MM.1S (cell line): ENCODE measurements at regions not wholly inside any gene's neighbourhood (a gene's known extent, or its start where the extent isn't known, plus 50 kb on each side); places are given as distances from the start of the nearest gene placed in this dataset.

ENCODE experiments used
- DNase-seq: peaks from one replicate; pipeline ENCODE4 v3.0.0-alpha.2; 2015
- H2AFZ ChIP-seq: fragments of 300-600 bp; sonication (generic); 2 replicates; pipeline ENCODE4 v1.6.0; 2016; ENCODE audit warnings: antibody characterized with exemption, low read length
- H3F3A ChIP-seq: fragments of 300-600 bp; sonication (generic); 2 replicates; pipeline ENCODE4 v1.6.1; 2016; ENCODE audit warnings: mild to moderate bottlenecking, antibody characterized with exemption, low read length, moderate library complexity, mixed read lengths; ENCODE audit not compliant: insufficient read depth
- H3K27ac ChIP-seq: fragments of 300-600 bp; sonication (generic); 2 replicates; pipeline ENCODE4 v1.5.1; 2016; ENCODE audit warnings: mild to moderate bottlenecking, low read length
- H3K27me3 ChIP-seq: fragments of 300-600 bp; sonication (generic); replicated peaks from 2 replicates; pipeline ENCODE4 v1.6.0; 2016; ENCODE audit warnings: low read length; ENCODE audit not compliant: insufficient read depth
- H3K36me3 ChIP-seq: fragments of 300-600 bp; sonication (generic); replicated peaks from 2 replicates; pipeline ENCODE4 v1.6.1; 2016; ENCODE audit warnings: mild to moderate bottlenecking, low read length, mixed read lengths; ENCODE audit not compliant: insufficient read depth
- H3K4me1 ChIP-seq: fragments of 300-600 bp; sonication (generic); 2 replicates; pipeline ENCODE4 v1.6.1; 2016; ENCODE audit warnings: low read length, mixed read lengths
- H3K4me2 ChIP-seq: fragments of 300-600 bp; sonication (generic); 2 replicates; pipeline ENCODE4 v1.6.0; 2016; ENCODE audit warnings: low read depth, low read length
- H3K4me3 ChIP-seq: fragments of 300-600 bp; sonication (generic); 2 replicates; pipeline ENCODE4 v1.5.1; 2016; ENCODE audit warnings: low read length, mixed read lengths
- H3K79me2 ChIP-seq: fragments of 300-600 bp; sonication (generic); 2 replicates; pipeline ENCODE4 v1.6.1; 2016; ENCODE audit warnings: mixed run types, low read length, mixed read lengths
- H3K9ac ChIP-seq: fragments of 300-600 bp; sonication (generic); 2 replicates; pipeline ENCODE4 v1.6.1; 2016; ENCODE audit warnings: low read length, mixed read lengths
- H3K9me2 ChIP-seq: fragments of 300-600 bp; sonication (generic); replicated peaks from 2 replicates; pipeline ENCODE4 v1.6.1; 2016; ENCODE audit warnings: mild to moderate bottlenecking, low read length, mixed read lengths; ENCODE audit not compliant: insufficient read depth
- H3K9me3 ChIP-seq: fragments of 300-600 bp; sonication (generic); replicated peaks from 2 replicates; pipeline ENCODE4 v1.6.1; 2016; ENCODE audit warnings: mild to moderate bottlenecking, low read length, mixed read lengths; ENCODE audit not compliant: insufficient read depth
- H4K20me1 ChIP-seq: fragments of 300-600 bp; sonication (generic); 2 replicates; pipeline ENCODE4 v1.6.1; 2016; ENCODE audit warnings: mild to moderate bottlenecking, low read length, moderate library complexity, mixed read lengths; ENCODE audit not compliant: insufficient read depth
- CTCF ChIP-seq: fragments of 300-600 bp; sonication (generic); IDR thresholded peaks from 2 replicates; pipeline ENCODE4 v1.5.1; 2016; ENCODE audit warnings: antibody characterized with exemption, low read length, mixed read lengths
- EZH2 ChIP-seq: fragments of 300-600 bp; sonication (generic); optimal IDR thresholded peaks from 2 replicates; pipeline ENCODE3; 2017; ENCODE audit warnings: low read depth, mild to moderate bottlenecking, antibody characterized with exemption, low read length, mixed read lengths
- EZH2phosphoT487 ChIP-seq: fragments of 300-600 bp; sonication (generic); IDR thresholded peaks from 2 replicates; pipeline ENCODE4 v1.6.1; 2018; ENCODE audit warnings: antibody characterized with exemption, low read length

- DNase-seq: no peak
These were observed 1461.2 kb downstream of the MAT2B start for GRCh38 chr5:164966611-164967010.

GRCh38 chr5:164967354-164967753 is 1461.9 kb downstream of the MAT2B start:
- no peak for TF ChIP-seq CTCF
- no peak for TF ChIP-seq EZH2
- TF ChIP-seq EZH2phosphoT487: no peak

More at GRCh38 chr5:164966611-164967010, 1461.2 kb downstream of the MAT2B start:
- Histone ChIP-seq H3K79me2 (no peaks in the 10 kb centered on the region), H3K4me1 (no peaks in the 10 kb centered on the region), H2AFZ (no peak overlapping the region), H3F3A (no peaks in the 10 kb centered on the region), H3K27ac (no peak overlapping the region), H4K20me1 (no peaks in the 10 kb centered on the region), H3K27me3 (no peaks in the 10 kb centered on the region), H3K4me3 (no peak overlapping the region), H3K9me3 (no peaks in the 10 kb centered on the region), H3K9ac (no peak overlapping the region), H3K4me2 (no peak overlapping the region), H3K9me2 (no peaks in the 10 kb centered on the region), H3K36me3 (no peaks in the 10 kb centered on the region)
- no peak for TF ChIP-seq EZH2
- no peak for TF ChIP-seq CTCF
- TF ChIP-seq EZH2phosphoT487: no peak

DNA sequence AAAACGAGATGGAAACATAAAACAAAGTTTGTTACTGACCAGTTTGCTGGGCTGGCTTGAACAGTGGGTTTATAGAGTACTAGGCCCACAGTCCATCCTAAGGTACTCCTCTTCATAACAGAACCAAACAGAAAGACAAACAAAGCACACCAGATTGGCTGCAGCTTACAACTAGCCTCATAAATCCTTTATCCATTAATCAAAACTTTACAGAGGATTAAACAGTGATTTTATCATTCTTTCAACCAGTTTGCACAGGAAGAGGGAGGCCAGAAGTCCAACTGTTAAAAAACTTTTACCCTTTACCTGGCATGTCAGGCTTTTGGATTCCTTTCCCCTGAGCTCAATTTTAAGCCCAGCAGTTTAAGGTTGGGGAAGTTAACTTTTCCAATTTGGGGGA is 1467.6 kb downstream of the MAT2B start:
- DNase-seq: no peak
- no peaks in the 10 kb centered on the region for H3K4me1 ChIP-seq
- no peaks in the 10 kb centered on the region for H3K36me3 ChIP-seq
- H2AFZ ChIP-seq: no peak overlapping the region
- no peak overlapping the region for H3K27ac ChIP-seq
- TF ChIP-seq EZH2: no peak
- no peak for TF ChIP-seq EZH2phosphoT487
- no peaks in the 10 kb centered on the region for H3K79me2 ChIP-seq
- no peak overlapping the region for H3K4me3 ChIP-seq
- H3K27me3 ChIP-seq: no peaks in the 10 kb centered on the region
- H4K20me1 ChIP-seq: no peaks in the 10 kb centered on the region
- H3K9me2 ChIP-seq: no peaks in the 10 kb centered on the region
- H3K9me3 ChIP-seq: no peaks in the 10 kb centered on the region
- no peak overlapping the region for H3K9ac ChIP-seq
- no peaks in the 10 kb centered on the region for H3F3A ChIP-seq
- no peak overlapping the region for H3K4me2 ChIP-seq

More at GRCh38 chr5:164967354-164967753, 1461.9 kb downstream of the MAT2B start:
- DNase-seq: no peak
- H3K4me2 ChIP-seq: no peak overlapping the region
- no peak overlapping the region for H3K4me3 ChIP-seq
- no peaks in the 10 kb centered on the region for H4K20me1 ChIP-seq
- H3F3A ChIP-seq: no peaks in the 10 kb centered on the region
- no peaks in the 10 kb centered on the region for H3K79me2 ChIP-seq
- H3K9me3 ChIP-seq: no peaks in the 10 kb centered on the region
- no peak overlapping the region for H2AFZ ChIP-seq
- no peaks in the 10 kb centered on the region for H3K36me3 ChIP-seq
- no peaks in the 10 kb centered on the region for H3K27me3 ChIP-seq
- H3K9ac ChIP-seq: no peak overlapping the region
- no peaks in the 10 kb centered on the region for H3K9me2 ChIP-seq
- H3K27ac ChIP-seq: no peak overlapping the region
- H3K4me1 ChIP-seq: no peaks in the 10 kb centered on the region

DNA sequence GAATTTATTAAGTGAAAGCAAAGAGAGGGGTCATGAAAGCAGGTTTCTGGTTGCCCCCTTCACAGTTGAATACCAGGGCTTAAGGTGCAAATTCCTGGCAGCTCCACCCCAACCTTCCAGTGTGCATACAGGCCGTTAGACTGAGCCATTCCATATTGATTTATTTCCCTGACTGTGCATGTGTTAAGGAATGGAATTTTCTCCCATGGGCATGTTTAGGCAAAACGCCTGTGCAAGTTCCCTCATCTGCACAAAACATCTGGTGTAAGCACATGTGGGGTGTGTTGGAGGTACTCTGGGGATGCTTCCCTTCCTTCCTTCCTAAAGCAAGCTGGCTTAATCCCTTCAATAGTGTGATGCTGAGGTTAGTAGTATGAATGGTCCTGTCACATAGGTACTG is 1470.6 kb downstream of the MAT2B start:
- DNase-seq: no peak
- no peak for TF ChIP-seq EZH2
- TF ChIP-seq CTCF: no peak
- TF ChIP-seq EZH2phosphoT487: no peak
- Histone ChIP-seq H4K20me1 (no peaks in the 10 kb centered on the region), H2AFZ (no peak overlapping the region), H3K4me1 (no peaks in the 10 kb centered on the region), H3K27ac (no peak overlapping the region), H3F3A (no peaks in the 10 kb centered on the region), H3K36me3 (no peaks in the 10 kb centered on the region), H3K9ac (no peak overlapping the region), H3K4me3 (no peak overlapping the region), H3K4me2 (no peak overlapping the region), H3K79me2 (no peaks in the 10 kb centered on the region), H3K9me2 (no peaks in the 10 kb centered on the region), H3K9me3 (no peaks in the 10 kb centered on the region), H3K27me3 (no peaks in the 10 kb centered on the region)
